BJ (cell line): ENCODE measurements at regions not wholly inside any gene's neighbourhood (a gene's known extent, or its start where the extent isn't known, plus 50 kb on each side); places are given as distances from the start of the nearest gene placed in this dataset.

Experiments
- CTCF ChIA-PET: fragments of 350-600 bp; formaldehyde crosslinking; extraction: SDS; loops from one replicate; lab custom pipeline; 2021; ENCODE audit warnings: antibody characterized with exemption, inconsistent platforms; lab: Yijun Ruan, JAX
- POLR2A ChIA-PET: fragments of 300-600 bp; sonication (Branson Sonifier 250); formaldehyde crosslinking; extraction: SDS; loops from one replicate; lab custom pipeline; 2021; ENCODE audit warnings: antibody characterized with exemption; lab: Charles Lee
- DNase-seq: peaks from one replicate; pipeline ENCODE4 v3.0.0-alpha.2; 2011; ENCODE audit warnings: low read depth
- H3K27me3 ChIP-seq: 2 replicates; pipeline ENCODE4 v1.6.0; 2011; ENCODE audit warnings: low read length; ENCODE audit not compliant: control insufficient read depth, insufficient read depth
- H3K36me3 ChIP-seq: 2 replicates; pipeline ENCODE4 v1.5.1; 2011; ENCODE audit warnings: low read length; ENCODE audit not compliant: control insufficient read depth, insufficient read depth
- H3K4me3 ChIP-seq: 2 replicates; pipeline ENCODE4 v1.5.1; 2011; ENCODE audit warnings: low read depth, mild to moderate bottlenecking, control low read depth, low read length
- TF ChIP-seq, protein P1 (sequence below): IDR thresholded peaks from 2 replicates; pipeline ENCODE4 v1.5.1; 2011; ENCODE audit warnings: low read depth, mild to moderate bottlenecking, control low read depth, inconsistent platforms, low read length, moderate library complexity; ENCODE audit not compliant: insufficient read depth

DNA sequence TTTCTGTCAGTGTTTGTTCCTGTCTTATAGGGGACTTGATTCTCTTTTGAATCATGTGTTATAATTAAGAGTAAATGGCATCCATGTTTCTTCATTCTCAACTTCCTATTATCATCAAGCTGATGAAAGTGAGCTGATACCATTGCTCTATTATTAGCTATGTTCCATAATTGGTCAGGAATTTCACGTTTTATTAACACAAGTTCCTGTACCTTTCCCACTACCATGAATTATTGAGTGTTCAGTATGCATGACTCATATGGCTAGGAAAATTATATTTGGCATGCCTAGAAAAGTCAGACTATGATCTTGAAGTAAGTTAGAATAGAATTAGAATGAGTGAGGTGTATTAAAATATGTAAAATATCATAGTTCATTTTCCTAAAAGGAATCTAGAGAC is 278.9 kb upstream of the LRRC3B start:
- Histone ChIP-seq H3K4me3 (no peak overlapping the region), H3K27me3 (no peaks in the 10 kb centered on the region), H3K36me3 (no peaks in the 10 kb centered on the region)
- DNase-seq = no peak
- CTCF ChIA-PET = no interaction called here
- TF ChIP-seq, protein P1, sequence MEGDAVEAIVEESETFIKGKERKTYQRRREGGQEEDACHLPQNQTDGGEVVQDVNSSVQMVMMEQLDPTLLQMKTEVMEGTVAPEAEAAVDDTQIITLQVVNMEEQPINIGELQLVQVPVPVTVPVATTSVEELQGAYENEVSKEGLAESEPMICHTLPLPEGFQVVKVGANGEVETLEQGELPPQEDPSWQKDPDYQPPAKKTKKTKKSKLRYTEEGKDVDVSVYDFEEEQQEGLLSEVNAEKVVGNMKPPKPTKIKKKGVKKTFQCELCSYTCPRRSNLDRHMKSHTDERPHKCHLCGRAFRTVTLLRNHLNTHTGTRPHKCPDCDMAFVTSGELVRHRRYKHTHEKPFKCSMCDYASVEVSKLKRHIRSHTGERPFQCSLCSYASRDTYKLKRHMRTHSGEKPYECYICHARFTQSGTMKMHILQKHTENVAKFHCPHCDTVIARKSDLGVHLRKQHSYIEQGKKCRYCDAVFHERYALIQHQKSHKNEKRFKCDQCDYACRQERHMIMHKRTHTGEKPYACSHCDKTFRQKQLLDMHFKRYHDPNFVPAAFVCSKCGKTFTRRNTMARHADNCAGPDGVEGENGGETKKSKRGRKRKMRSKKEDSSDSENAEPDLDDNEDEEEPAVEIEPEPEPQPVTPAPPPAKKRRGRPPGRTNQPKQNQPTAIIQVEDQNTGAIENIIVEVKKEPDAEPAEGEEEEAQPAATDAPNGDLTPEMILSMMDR = no peak
- POLR2A ChIA-PET = no interaction called here

DNA sequence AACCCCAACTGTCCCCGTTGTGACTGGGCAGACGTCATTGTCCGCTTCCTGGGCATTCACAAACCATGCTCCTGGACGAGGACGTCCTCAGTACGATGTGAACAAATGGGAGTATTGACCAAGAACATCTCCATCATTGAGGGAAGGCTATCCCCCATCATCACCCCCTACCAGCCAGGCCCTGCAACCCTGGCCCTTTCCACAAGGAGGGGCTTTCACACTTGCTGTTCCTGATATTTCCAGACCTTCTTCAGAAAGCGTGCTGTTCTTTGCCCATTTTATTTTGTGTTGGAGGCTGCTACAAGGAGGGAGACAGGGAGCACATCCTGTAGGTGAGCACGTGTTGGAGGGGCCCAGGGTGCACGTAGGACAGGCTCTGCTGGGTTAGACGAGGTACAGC is 277.0 kb upstream of the LRRC3B start:
- Histone ChIP-seq H3K4me3 (no peak overlapping the region), H3K27me3 (no peaks in the 10 kb centered on the region), H3K36me3 (no peaks in the 10 kb centered on the region)
- no peak for DNase-seq
- TF ChIP-seq, protein P1 = no peak
- ChIA-PET POLR2A (no interaction called here), CTCF (no interaction called here)

DNA sequence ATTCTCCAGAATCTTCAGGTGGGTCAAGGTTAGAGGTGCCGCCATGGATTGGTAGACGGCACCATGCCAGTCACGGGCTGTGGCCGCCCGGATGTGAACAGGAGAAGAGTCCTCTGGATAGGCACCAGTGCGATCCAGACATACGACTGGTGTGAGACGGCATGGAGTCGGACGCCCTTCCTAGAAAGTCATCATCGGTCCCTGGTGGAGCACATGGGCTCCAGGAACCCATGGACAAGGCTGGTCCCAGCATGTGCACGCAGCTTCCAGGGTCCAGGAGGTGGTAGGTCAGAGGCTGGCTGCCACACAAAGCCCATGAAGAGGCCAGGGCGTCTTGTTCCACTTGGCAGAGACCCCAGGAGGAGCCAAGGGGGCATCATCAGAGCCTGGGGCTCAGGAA is 276.1 kb upstream of the LRRC3B start:
- H3K27me3 ChIP-seq = no peaks in the 10 kb centered on the region
- TF ChIP-seq, protein P1 = no peak
- H3K4me3 ChIP-seq = no peak overlapping the region
- no peaks in the 10 kb centered on the region for H3K36me3 ChIP-seq
- no peak for DNase-seq
- CTCF ChIA-PET = no interaction called here
- POLR2A ChIA-PET = no interaction called here

DNA sequence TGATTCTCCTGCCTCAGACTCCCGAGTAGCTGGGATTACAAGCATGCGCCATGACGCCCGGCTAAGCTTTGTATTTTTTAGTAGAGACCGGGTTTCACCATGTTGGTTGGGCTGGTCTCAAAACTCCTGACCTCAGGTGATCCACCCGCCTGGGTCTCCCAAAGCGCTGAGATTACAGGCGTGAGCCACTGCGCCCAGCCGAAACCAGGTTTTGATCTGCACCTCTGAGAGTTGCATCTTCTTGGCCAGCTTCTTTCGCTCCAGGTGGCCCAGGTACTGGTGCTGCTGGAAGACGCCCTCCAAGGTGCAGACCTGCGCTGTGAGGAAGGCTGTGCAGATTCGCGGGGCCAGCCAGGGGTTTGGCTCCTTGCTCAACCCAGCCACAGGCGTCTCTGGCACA is 275.4 kb upstream of the LRRC3B start:
- Histone ChIP-seq H3K27me3 (no peaks in the 10 kb centered on the region), H3K4me3 (no peak overlapping the region), H3K36me3 (no peaks in the 10 kb centered on the region)
- TF ChIP-seq, protein P1 = no peak
- no peak for DNase-seq
- POLR2A ChIA-PET = no interaction called here
- CTCF ChIA-PET = no interaction called here

DNA sequence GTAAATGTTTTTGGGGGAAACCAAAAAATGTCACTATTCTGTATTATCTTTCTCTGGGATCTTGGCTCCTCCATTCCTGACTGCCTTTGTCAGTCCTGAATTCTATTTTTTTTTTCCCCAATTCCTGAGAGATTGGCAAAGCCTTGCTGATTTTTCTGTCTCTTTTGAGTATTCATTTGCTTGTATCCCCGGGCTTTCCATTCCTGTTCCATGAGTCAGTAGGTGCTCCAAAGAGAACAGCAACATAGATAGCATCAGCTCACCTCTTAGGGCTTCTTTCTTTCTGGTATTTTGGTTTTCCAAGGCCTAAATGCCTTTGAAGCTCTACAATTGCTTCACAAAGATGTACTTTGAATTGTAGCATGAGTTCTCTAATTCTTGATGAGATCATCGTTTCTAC is 271.7 kb upstream of the LRRC3B start:
- ChIA-PET CTCF (no interaction called here), POLR2A (no interaction called here)
- TF ChIP-seq, protein P1 = no peak

More for the DNA sequence above, 271.7 kb upstream of the LRRC3B start:
- no peak overlapping the region for H3K4me3 ChIP-seq
- H3K27me3 ChIP-seq = no peaks in the 10 kb centered on the region
- no peak for DNase-seq
- H3K36me3 ChIP-seq = no peaks in the 10 kb centered on the region
